Endothelial cell (in vitro differentiated cells): ENCODE measurements at regions not wholly inside any gene's neighbourhood (a gene's known extent, or its start where the extent isn't known, plus 50 kb on each side); places are given as distances from the start of the nearest gene placed in this dataset.

ENCODE experiments used
- DNase-seq: peaks from one replicate; pipeline ENCODE4 v3.0.0; 2021; ENCODE audit warnings: low spot score
- H3K27ac Mint-ChIP-seq: one replicate; pipeline ENCODE4 v1.8.0; 2021; ENCODE audit warnings: mixed read lengths, inconsistent platforms; ENCODE audit not compliant: unreplicated experiment
- H3K27me3 Mint-ChIP-seq: one replicate; pipeline ENCODE4 v1.8.0; 2021; ENCODE audit warnings: mild to moderate bottlenecking, moderate library complexity, mixed read lengths, inconsistent platforms; ENCODE audit not compliant: unreplicated experiment
- H3K36me3 Mint-ChIP-seq: one replicate; pipeline ENCODE4 v1.8.0; 2021; ENCODE audit warnings: mild to moderate bottlenecking, low read depth, mixed read lengths, inconsistent platforms; ENCODE audit not compliant: unreplicated experiment
- H3K4me1 Mint-ChIP-seq: one replicate; pipeline ENCODE4 v1.8.0; 2021; ENCODE audit warnings: mild to moderate bottlenecking, mixed read lengths, inconsistent platforms; ENCODE audit not compliant: unreplicated experiment
- H3K4me3 Mint-ChIP-seq: one replicate; pipeline ENCODE4 v1.8.0; 2021; ENCODE audit warnings: mild to moderate bottlenecking, mixed read lengths, inconsistent platforms; ENCODE audit not compliant: unreplicated experiment
- H3K9me3 Mint-ChIP-seq: one replicate; pipeline ENCODE4 v1.8.0; 2021; ENCODE audit warnings: mixed read lengths, inconsistent platforms; ENCODE audit not compliant: unreplicated experiment
- TF ChIP-seq, protein P1 (sequence below): fragments of 200-600 bp; sonication (generic); IDR thresholded peaks from one replicate; pipeline ENCODE4 v1.5.0; 2021; ENCODE audit warnings: antibody characterized with exemption; ENCODE audit not compliant: unreplicated experiment

DNA sequence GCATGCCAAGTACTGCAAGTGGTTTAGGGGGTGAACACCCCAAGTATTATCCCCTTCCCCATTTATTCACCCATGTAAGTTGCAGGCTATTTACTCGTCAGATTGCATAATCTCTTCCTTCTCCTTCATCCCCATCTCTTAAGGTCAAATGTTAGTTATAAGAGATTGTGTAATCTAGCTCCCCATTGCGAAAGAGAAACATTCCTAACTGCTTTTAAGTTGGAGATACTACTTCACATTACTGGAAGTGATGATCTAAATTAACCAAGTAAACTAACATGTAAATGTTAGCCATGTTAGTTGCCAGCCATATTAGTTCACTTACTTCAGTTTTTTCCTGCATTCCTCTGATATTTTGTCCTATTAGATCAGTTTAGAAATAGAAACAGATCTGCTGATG, 262.3 kb downstream of the TAF11L14 start:
- H3K36me3 Mint-ChIP-seq: no peaks in the 10 kb centered on the region
- TF ChIP-seq, protein P1, sequence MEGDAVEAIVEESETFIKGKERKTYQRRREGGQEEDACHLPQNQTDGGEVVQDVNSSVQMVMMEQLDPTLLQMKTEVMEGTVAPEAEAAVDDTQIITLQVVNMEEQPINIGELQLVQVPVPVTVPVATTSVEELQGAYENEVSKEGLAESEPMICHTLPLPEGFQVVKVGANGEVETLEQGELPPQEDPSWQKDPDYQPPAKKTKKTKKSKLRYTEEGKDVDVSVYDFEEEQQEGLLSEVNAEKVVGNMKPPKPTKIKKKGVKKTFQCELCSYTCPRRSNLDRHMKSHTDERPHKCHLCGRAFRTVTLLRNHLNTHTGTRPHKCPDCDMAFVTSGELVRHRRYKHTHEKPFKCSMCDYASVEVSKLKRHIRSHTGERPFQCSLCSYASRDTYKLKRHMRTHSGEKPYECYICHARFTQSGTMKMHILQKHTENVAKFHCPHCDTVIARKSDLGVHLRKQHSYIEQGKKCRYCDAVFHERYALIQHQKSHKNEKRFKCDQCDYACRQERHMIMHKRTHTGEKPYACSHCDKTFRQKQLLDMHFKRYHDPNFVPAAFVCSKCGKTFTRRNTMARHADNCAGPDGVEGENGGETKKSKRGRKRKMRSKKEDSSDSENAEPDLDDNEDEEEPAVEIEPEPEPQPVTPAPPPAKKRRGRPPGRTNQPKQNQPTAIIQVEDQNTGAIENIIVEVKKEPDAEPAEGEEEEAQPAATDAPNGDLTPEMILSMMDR: no peak
- H3K4me1 Mint-ChIP-seq: no peaks in the 10 kb centered on the region
- H3K9me3 Mint-ChIP-seq: no peaks in the 10 kb centered on the region
- H3K27ac Mint-ChIP-seq: no peak overlapping the region
- no peak overlapping the region for H3K4me3 Mint-ChIP-seq
- H3K27me3 Mint-ChIP-seq: no peaks in the 10 kb centered on the region
- DNase-seq: no peak

DNA sequence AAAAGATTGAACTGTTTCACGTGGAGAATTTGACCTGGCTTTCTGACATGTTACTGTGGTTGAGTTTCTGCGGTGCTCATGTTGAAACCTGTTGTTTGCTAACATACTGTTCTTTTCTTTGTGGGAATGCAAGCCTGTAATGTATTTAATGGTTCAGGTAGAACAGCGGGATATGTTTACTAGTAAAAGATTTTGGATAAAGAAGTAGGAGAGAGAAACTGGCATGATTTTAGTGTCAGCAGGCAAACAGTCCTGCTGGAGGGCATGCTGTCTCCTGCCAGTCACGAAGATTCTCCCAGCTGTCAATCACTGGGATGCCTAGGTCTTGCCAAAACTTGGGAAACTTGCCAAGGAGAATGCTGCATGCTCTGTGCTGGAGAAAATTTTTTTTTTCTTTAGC, 263.5 kb downstream of the TAF11L14 start:
- DNase-seq: no peak
- no peaks in the 10 kb centered on the region for H3K36me3 Mint-ChIP-seq
- no peak overlapping the region for H3K27ac Mint-ChIP-seq
- H3K4me1 Mint-ChIP-seq: no peaks in the 10 kb centered on the region
- no peaks in the 10 kb centered on the region for H3K9me3 Mint-ChIP-seq
- no peak overlapping the region for H3K4me3 Mint-ChIP-seq
- no peaks in the 10 kb centered on the region for H3K27me3 Mint-ChIP-seq
- TF ChIP-seq, protein P1: no peak

DNA sequence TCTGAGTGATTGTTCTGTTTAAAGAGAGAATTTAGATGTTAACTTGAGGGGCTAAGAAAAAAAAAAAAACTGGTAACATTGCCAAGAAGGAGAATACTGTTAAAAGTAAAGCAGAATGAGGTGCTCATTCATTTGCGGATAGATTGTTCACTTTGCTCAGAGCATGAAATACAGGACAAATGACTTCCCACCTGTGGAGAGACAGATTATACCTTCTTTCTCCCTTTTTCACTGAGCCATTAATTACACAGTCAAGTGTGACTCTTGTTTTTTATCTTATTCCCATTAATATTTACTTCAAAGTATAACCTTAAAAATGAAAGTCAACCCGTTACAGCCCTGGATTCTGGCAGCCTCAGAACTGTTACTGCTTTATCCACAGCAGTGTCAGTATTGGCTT, 264.5 kb downstream of the TAF11L14 start:
- no peaks in the 10 kb centered on the region for H3K4me1 Mint-ChIP-seq
- no peak overlapping the region for H3K4me3 Mint-ChIP-seq
- no peaks in the 10 kb centered on the region for H3K27me3 Mint-ChIP-seq
- H3K9me3 Mint-ChIP-seq: no peaks in the 10 kb centered on the region
- H3K36me3 Mint-ChIP-seq: no peaks in the 10 kb centered on the region
- DNase-seq: no peak
- no peak overlapping the region for H3K27ac Mint-ChIP-seq
- TF ChIP-seq, protein P1: no peak

DNA sequence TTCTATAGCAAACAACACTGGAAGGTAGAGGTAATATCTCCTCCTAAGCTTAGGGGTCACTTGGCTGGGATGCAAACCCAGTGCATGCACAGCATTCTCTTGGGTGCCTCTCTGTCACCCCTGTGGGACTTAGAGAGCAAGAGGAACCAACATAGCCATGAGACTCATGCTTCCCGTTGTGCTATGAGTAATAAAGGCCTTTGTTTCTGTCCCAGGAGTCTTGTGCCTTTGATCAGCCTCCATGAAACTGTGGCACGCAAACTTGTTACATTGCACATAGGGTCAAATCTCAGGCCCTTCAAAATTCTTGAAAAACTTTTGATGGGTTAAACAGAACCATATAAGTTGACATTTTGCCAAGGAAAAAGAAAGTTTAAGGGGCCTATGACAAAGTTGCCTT, 272.8 kb downstream of the TAF11L14 start:
- Mint-ChIP-seq H3K36me3 (no peaks in the 10 kb centered on the region), H3K4me3 (no peak overlapping the region), H3K4me1 (peaks cover 9% of the 10 kb centered on the region), H3K27me3 (no peaks in the 10 kb centered on the region), H3K9me3 (no peaks in the 10 kb centered on the region), H3K27ac (no peak overlapping the region)
- TF ChIP-seq, protein P1: no peak
- no peak for DNase-seq

DNA sequence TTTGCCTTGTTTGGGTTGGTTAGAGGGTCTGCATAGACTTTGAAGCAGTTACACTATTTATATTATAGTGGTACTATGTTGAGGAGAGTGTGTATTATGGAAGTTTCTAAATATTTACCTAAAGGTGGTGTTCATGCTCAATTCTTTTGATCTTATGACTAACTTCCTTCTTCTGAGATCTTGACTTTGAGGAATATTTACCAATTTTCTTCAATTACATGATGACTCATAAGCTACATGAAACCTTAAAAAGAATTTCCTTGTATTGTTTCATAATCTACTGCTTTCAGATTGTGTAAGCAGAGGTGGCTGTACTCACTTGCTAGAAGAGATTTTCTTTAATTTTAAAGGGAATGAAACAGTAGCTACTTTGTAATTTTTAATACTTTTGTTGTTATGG, 276.1 kb downstream of the TAF11L14 start:
- DNase-seq: no peak
- TF ChIP-seq, protein P1: no peak
- Mint-ChIP-seq H3K4me3 (no peak overlapping the region), H3K27ac (no peak overlapping the region), H3K9me3 (no peaks in the 10 kb centered on the region), H3K36me3 (no peaks in the 10 kb centered on the region), H3K4me1 (peaks cover 9% of the 10 kb centered on the region), H3K27me3 (no peaks in the 10 kb centered on the region)
